ENCODE measurements at regions not wholly inside any gene's neighbourhood (a gene's known extent, or its start where the extent isn't known, plus 50 kb on each side); places are given as distances from the start of the nearest gene placed in this dataset.

- DNase-seq, result peak; percentile 70 to 80 (median 71)
Measured at GRCh38 chr2:41414486-41415230, 633.2 kb upstream of the PKDCC start.

- DNase-seq, result no peak
Measured at GRCh38 chr2:41417511-41417910, 630.3 kb upstream of the PKDCC start.

- no peak for DNase-seq
Measured at GRCh38 chr2:41420219-41420618, 627.6 kb upstream of the PKDCC start.

GRCh38 chr2:41420872-41421271 lies 626.9 kb upstream of the PKDCC start:
- DNase-seq, result no peak

- DNase-seq, result no peak
Measured at GRCh38 chr2:41431756-41432155, 616.1 kb upstream of the PKDCC start.

- DNase-seq, result no peak
Measured at GRCh38 chr2:41432459-41432858, 615.4 kb upstream of the PKDCC start.

- DNase-seq, result no peak
Measured at GRCh38 chr2:41434991-41435390, 612.8 kb upstream of the PKDCC start.

- DNase-seq, result no peak
Measured at GRCh38 chr2:41441958-41442357, 605.9 kb upstream of the PKDCC start.

GRCh38 chr2:41445865-41446264 lies 602.0 kb upstream of the PKDCC start:
- DNase-seq, result no peak

GRCh38 chr2:41446266-41446665 lies 601.6 kb upstream of the PKDCC start:
- no peak for DNase-seq

- DNase-seq, result no peak
Measured at GRCh38 chr2:41448221-41448620, 599.6 kb upstream of the PKDCC start.

GRCh38 chr2:41457026-41457425 lies 590.8 kb upstream of the PKDCC start:
- DNase-seq, result no peak

- DNase-seq, result no peak
Measured at GRCh38 chr2:41460661-41461060, 587.2 kb upstream of the PKDCC start.

GRCh38 chr2:41464395-41464794 lies 583.4 kb upstream of the PKDCC start:
- DNase-seq, result no peak

- peak; percentile 23 to 69 (median 59) for DNase-seq
Measured at GRCh38 chr2:41475959-41476358, 571.9 kb upstream of the PKDCC start.

GRCh38 chr2:41482659-41483058 lies 565.2 kb upstream of the PKDCC start:
- DNase-seq, result no peak

GRCh38 chr2:41483226-41483625 lies 564.6 kb upstream of the PKDCC start:
- DNase-seq, result no peak

- peak in 2 of 3 donors; percentile 27 to 29 for DNase-seq
Measured at GRCh38 chr2:41483982-41484857, 563.6 kb upstream of the PKDCC start.

GRCh38 chr2:41484858-41485234 lies 563.0 kb upstream of the PKDCC start:
- no peak for DNase-seq

- no peak for DNase-seq
Measured at GRCh38 chr2:41486948-41487347, 560.9 kb upstream of the PKDCC start.

GRCh38 chr2:41488888-41489287 lies 558.9 kb upstream of the PKDCC start:
- DNase-seq, result peak; percentile 40 to 85 (median 79)

GRCh38 chr2:41489638-41490037 lies 558.2 kb upstream of the PKDCC start:
- DNase-seq, result no peak

- DNase-seq, result no peak
Measured at GRCh38 chr2:41495050-41495449, 552.8 kb upstream of the PKDCC start.

- peak in 2 of 3 donors; percentile 31 to 35 for DNase-seq
Measured at GRCh38 chr2:41496908-41497307, 550.9 kb upstream of the PKDCC start.
